ENCODE measurements at regions not wholly inside any gene's neighbourhood (a gene's known extent, or its start where the extent isn't known, plus 50 kb on each side); places are given as distances from the start of the nearest gene placed in this dataset.
"Not testable (repeated sequence)": the region's sequence is repeated elsewhere in the genome, so short reads cannot be mapped to it uniquely, and the experiment has no call there.

GRCh38 chr11:96865020-96865419 lies 475.2 kb downstream of the JRKL start:
- ATAC-seq: no peak
- DNase-seq (ENCODE audit: low spot score in 2 of 2): no peak
- H3K27ac Mint-ChIP-seq: no peak overlapping the region
- H3K36me3 Mint-ChIP-seq: no peaks in the 10 kb centered on the region
- peaks cover 13 to 22% of the 10 kb centered on the region in 2 donors for H3K9me3 Mint-ChIP-seq

DNA sequence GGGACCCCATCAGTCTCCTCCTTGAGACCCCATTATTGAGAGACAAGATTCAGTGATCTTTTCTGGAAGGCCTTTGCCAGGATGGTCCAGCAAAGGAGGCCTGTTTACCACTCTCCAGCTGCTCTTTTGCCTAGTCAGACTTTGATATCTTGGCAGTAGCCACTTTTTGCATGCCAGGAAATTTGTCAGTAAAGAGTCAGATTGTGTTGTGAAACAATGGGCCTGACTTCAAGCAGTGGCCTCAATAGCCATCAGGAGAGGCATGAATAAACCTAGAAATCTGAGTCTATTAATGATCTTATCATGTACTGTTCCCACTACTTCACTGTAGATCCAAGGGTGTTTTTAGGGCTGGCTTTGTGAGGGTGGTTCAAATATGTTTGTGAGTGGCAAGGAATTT lies 479.4 kb downstream of the JRKL start:
- DNase-seq (ENCODE audit: low spot score in 2 of 2) (no peak), ATAC-seq (no peak)
- Mint-ChIP-seq H3K9me3 (peaks cover 0 to 7% of the 10 kb centered on the region in 2 donors), H3K36me3 (no peaks in the 10 kb centered on the region), H3K27ac (no peak overlapping the region)

DNA sequence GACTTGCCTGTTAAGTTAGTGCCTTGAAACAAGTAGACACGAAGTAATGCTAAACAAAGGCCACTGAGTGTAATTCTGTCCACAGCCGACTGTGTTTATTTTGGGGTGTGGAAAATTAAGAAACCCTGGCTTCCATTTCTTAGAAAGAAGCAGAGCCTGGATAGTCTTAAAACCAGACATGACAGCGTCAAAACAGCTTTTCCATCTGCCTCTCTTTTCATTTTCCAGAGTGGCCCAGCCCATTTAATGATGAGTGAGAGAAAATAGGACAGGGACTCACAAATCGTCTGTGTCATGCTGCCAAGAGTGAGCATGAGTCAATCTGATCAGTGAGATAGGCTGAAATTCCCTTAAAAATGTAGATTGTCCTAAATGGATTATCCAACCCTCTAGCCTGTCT lies 485.9 kb downstream of the JRKL start:
- no peak for DNase-seq (ENCODE audit: low spot score in 2 of 2)
- no peaks in the 10 kb centered on the region for H3K9me3 Mint-ChIP-seq
- no peaks in the 10 kb centered on the region for H3K36me3 Mint-ChIP-seq
- no peak overlapping the region for H3K27ac Mint-ChIP-seq
- ATAC-seq: no peak

GRCh38 chr11:96878299-96879051 lies 488.7 kb downstream of the JRKL start:
- no peak for ATAC-seq
- Mint-ChIP-seq H3K36me3 (no peaks in the 10 kb centered on the region), H3K27ac (no peak overlapping the region), H3K9me3 (no peaks in the 10 kb centered on the region)
- DNase-seq (ENCODE audit: low spot score in 2 of 2): no peak

DNA sequence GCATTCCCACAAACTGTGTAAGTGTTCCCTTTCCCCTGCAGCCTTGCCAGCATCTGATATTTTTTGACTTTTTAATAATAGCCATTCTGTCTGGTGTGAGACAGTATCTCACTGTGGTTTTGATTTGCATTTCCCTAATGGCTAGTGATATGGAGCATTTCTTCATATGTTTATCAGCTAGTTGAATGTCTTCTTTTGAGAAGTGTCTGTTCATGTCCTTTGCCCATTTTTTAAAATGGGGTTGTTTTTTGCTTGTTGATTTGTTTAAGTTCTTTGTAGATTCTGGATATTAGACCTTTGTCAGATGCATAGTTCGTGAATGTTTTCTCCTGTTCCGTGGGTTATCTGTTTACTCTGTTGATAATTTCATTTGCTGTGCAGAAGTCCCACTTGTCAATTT lies 492.8 kb downstream of the JRKL start:
- not testable (repeated sequence) for H3K36me3 Mint-ChIP-seq, H3K27ac Mint-ChIP-seq, ATAC-seq

DNA sequence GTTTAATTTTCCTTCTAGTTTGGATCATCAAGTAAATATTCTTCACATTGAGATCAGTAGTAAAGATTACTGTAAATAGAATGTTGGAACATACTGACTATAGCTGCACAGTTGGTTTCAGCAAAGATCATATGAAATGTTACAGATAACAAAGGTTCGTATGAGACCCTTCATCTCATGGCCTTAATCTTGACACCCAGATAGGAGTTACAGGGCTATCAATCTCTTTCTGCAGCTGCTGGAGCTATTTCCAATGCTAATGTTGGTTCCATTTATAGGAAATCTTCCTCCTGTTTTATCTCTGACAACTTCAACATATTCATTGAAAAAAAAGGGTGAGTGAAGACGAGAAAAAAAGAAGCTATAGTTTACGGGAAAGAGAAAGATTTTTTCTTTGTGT lies 495.6 kb downstream of the JRKL start:
- Mint-ChIP-seq H3K27ac (no peak overlapping the region), H3K9me3 (peaks cover 3% of the 10 kb centered on the region in 2 donors), H3K36me3 (no peaks in the 10 kb centered on the region)
- no peak for ATAC-seq
- DNase-seq (ENCODE audit: low spot score in 2 of 2): no peak

More for the DNA sequence above, 492.8 kb downstream of the JRKL start:
- DNase-seq (ENCODE audit: low spot score in 2 of 2); H3K9me3 Mint-ChIP-seq: not testable (repeated sequence)

GRCh38 chr11:96885912-96886311 lies 496.1 kb downstream of the JRKL start:
- Mint-ChIP-seq H3K9me3 (peaks cover 3 to 6% of the 10 kb centered on the region in 2 donors), H3K36me3 (no peaks in the 10 kb centered on the region), H3K27ac (no peak overlapping the region)
- no peak for ATAC-seq
- no peak for DNase-seq (ENCODE audit: low spot score in 2 of 2)

GRCh38 chr11:96893988-96894387 lies 504.2 kb downstream of the JRKL start:
- Mint-ChIP-seq H3K9me3 (peaks cover 2 to 7% of the 10 kb centered on the region in 2 donors), H3K36me3 (no peaks in the 10 kb centered on the region), H3K27ac (no peak overlapping the region)

DNA sequence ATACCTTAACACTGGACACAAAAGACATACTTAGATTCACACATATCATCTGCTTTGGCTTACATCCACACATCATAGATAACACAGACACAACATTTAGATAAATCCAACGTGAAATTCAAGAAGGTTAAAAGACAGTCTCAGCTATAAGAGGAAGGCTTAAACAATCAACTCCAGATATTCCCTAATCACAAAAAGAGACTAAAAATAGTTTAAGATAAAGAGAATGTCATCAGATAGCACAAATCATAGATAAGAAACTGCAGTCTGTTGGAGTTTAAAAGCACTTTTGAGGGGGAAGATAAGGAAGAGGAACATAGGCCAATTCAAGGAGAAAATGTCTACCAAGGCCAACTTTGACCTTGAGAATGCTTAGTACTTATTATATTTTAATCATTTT lies 504.8 kb downstream of the JRKL start:
- no peak for DNase-seq (ENCODE audit: low spot score in 2 of 2)
- ATAC-seq: no peak
- peaks cover 2 to 7% of the 10 kb centered on the region in 2 donors for H3K9me3 Mint-ChIP-seq

More at GRCh38 chr11:96893988-96894387, 504.2 kb downstream of the JRKL start:
- no peak for ATAC-seq
- no peak for DNase-seq (ENCODE audit: low spot score in 2 of 2)

GRCh38 chr11:96899971-96900370 lies 510.2 kb downstream of the JRKL start:
- Mint-ChIP-seq H3K36me3 (no peaks in the 10 kb centered on the region), H3K27ac (no peak overlapping the region), H3K9me3 (peaks cover 0 to 4% of the 10 kb centered on the region in 2 donors)
- no peak for DNase-seq (ENCODE audit: low spot score in 2 of 2)
- no peak for ATAC-seq

More for the DNA sequence above, 504.8 kb downstream of the JRKL start:
- H3K36me3 Mint-ChIP-seq: no peaks in the 10 kb centered on the region
- H3K27ac Mint-ChIP-seq: no peak overlapping the region

DNA sequence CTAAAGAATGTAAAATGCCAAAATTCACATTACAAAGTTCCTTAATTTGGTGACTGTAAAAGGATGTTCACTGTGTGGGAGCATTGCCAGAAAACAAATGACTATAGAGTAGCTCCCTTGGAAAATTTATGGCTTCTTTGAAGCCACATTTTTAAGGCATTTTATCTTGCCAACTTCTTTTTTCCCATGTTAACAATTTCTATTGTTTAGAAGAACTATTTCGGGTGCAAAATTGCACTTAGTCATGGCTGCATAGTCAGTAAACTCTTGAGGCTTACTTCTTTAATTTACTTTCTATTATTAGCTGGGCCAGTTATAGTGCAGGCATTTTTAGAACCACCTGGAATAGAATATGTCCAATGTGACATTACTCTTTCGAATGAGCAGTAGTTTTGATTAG lies 515.3 kb downstream of the JRKL start:
- no peak for ATAC-seq
- no peak overlapping the region for H3K27ac Mint-ChIP-seq
- DNase-seq (ENCODE audit: low spot score in 2 of 2): no peak
- H3K36me3 Mint-ChIP-seq: no peaks in the 10 kb centered on the region
- H3K9me3 Mint-ChIP-seq: peaks cover 0 to 5% of the 10 kb centered on the region in 2 donors

GRCh38 chr11:96905663-96906062 lies 515.9 kb downstream of the JRKL start:
- Mint-ChIP-seq H3K9me3 (peaks cover under 1 to 5% of the 10 kb centered on the region in 2 donors), H3K27ac (no peak overlapping the region), H3K36me3 (peaks cover 0 to 3% of the 10 kb centered on the region in 2 donors)
- DNase-seq (ENCODE audit: low spot score in 2 of 2) (no peak), ATAC-seq (no peak)

DNA sequence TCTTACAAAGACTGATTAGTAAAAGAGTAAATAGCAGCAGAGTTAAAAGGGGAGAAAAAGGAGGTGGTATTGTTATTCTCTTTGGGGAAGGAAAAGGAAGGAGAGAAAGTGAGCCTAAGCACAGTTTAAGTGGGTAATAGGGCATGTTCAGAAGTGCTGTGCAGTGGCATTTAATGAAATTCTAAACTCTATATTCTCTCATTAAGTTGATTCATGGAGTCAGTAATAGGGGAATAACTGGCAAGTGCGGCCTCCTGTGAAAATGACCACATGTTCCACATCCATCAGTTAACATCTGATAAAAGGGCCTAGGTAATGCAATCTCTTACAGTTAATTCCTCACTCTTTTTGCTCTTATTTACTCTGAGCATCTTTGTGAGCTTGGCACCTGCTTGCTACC lies 516.7 kb downstream of the JRKL start:
- peaks cover 0 to 5% of the 10 kb centered on the region in 2 donors for H3K36me3 Mint-ChIP-seq
- DNase-seq (ENCODE audit: low spot score in 2 of 2) (no peak), ATAC-seq (no peak)
- no peak overlapping the region for H3K27ac Mint-ChIP-seq
- peaks cover 3 to 5% of the 10 kb centered on the region in 2 donors for H3K9me3 Mint-ChIP-seq

- H3K9me3 Mint-ChIP-seq: no peaks in the 10 kb centered on the region
- ATAC-seq (no peak), DNase-seq (ENCODE audit: low spot score in 2 of 2) (no peak)
- H3K27ac Mint-ChIP-seq: no peak overlapping the region
- H3K36me3 Mint-ChIP-seq: no peaks in the 10 kb centered on the region
Observed at GRCh38 chr11:96925862-96926261, 536.0 kb downstream of the JRKL start.

GRCh38 chr11:96940227-96940626 lies 550.4 kb downstream of the JRKL start:
- DNase-seq (ENCODE audit: low spot score in 2 of 2): no peak
- peaks cover 0 to 4% of the 10 kb centered on the region in 2 donors for H3K9me3 Mint-ChIP-seq
- no peak overlapping the region for H3K27ac Mint-ChIP-seq
- no peak for ATAC-seq
- no peaks in the 10 kb centered on the region for H3K36me3 Mint-ChIP-seq

GRCh38 chr11:96942855-96943254 lies 553.0 kb downstream of the JRKL start:
- no peaks in the 10 kb centered on the region for H3K36me3 Mint-ChIP-seq
- no peak for DNase-seq (ENCODE audit: low spot score in 2 of 2)
- no peak overlapping the region for H3K27ac Mint-ChIP-seq
- no peaks in the 10 kb centered on the region for H3K9me3 Mint-ChIP-seq
- ATAC-seq: no peak

- H3K36me3 Mint-ChIP-seq: no peaks in the 10 kb centered on the region
- H3K27ac Mint-ChIP-seq: no peak overlapping the region
- ATAC-seq: no peak
- no peak for DNase-seq (ENCODE audit: low spot score in 2 of 2)
- H3K9me3 Mint-ChIP-seq: no peaks in the 10 kb centered on the region
Observed at GRCh38 chr11:96943970-96944369, 554.2 kb downstream of the JRKL start.

- ATAC-seq (no peak), DNase-seq (ENCODE audit: low spot score in 2 of 2) (no peak)
- no peak overlapping the region for H3K27ac Mint-ChIP-seq
- H3K9me3 Mint-ChIP-seq: peaks cover 0 to 6% of the 10 kb centered on the region in 2 donors
- H3K36me3 Mint-ChIP-seq: no peaks in the 10 kb centered on the region
Observed at GRCh38 chr11:96948066-96948465, 558.3 kb downstream of the JRKL start.
